SK-N-SH (cell line): ENCODE measurements at regions not wholly inside any gene's neighbourhood (a gene's known extent, or its start where the extent isn't known, plus 50 kb on each side); places are given as distances from the start of the nearest gene placed in this dataset.

Experiments
- CTCF ChIA-PET: fragments of 300-600, 350-600 bp; formaldehyde crosslinking; extraction: SDS; loops from one replicate; lab custom pipeline; 2021; lab: Yijun Ruan, JAX
- POLR2A ChIA-PET: fragments of 350-600 bp; sonication (Branson Sonifier 250); formaldehyde crosslinking; extraction: SDS; loops from one replicate; lab custom pipeline; 2020; ENCODE audit warnings: antibody characterized with exemption, inconsistent platforms; lab: Yijun Ruan, JAX
- DNase-seq: peaks from one replicate; pipeline ENCODE4 v3.0.0; 2012
- H2AFZ ChIP-seq: fragments of 200-600 bp; sonication (generic); 2 replicates; pipeline ENCODE4 v1.8.1; 2016; ENCODE audit warnings: antibody characterized with exemption, mild to moderate bottlenecking, low read depth
- H3F3A ChIP-seq: fragments of 200-600 bp; sonication (generic); replicated peaks from 2 replicates; pipeline ENCODE3; 2016; ENCODE audit warnings: antibody characterized with exemption, mild to moderate bottlenecking; ENCODE audit not compliant: insufficient read depth
- H3K27ac ChIP-seq, 2 experiments: fragments of 200-500 bp in 1 of 2; fragments of 200-600 bp in 1 of 2; sonication (Bioruptor generic) in 1 of 2; sonication (generic), shearing (Covaris generic) in 1 of 2; 2 replicates each; pipeline versions ENCODE4 v1.5.1 to v1.6.1; 2014 to 2016; ENCODE audit warnings: low read depth in 2 of 2, inconsistent platforms in 1 of 2, low read length in 1 of 2, mild to moderate bottlenecking in 1 of 2, mixed read lengths in 1 of 2
- H3K27me3 ChIP-seq: fragments of 200-600 bp; sonication (generic), shearing (Covaris generic); 2 replicates; pipeline ENCODE4 v1.6.1; 2016; ENCODE audit warnings: mixed run types; ENCODE audit not compliant: insufficient read depth
- H3K36me3 ChIP-seq, 2 experiments: fragments of 200-500 bp in 1 of 2; fragments of 200-600 bp in 1 of 2; sonication (Bioruptor generic) in 1 of 2; sonication (generic) in 1 of 2; replicated peaks in 1 of 2; 2 replicates each; pipeline versions ENCODE3 to v1.5.1; 2014 to 2016; ENCODE audit warnings: low read length in 1 of 2, mild to moderate bottlenecking in 1 of 2; ENCODE audit not compliant: insufficient read depth in 2 of 2, control insufficient read depth in 1 of 2
- H3K4me1 ChIP-seq, 2 experiments: fragments of 200-500 bp in 1 of 2; fragments of 200-600 bp in 1 of 2; sonication (Bioruptor generic) in 1 of 2; sonication (generic), shearing (Covaris generic) in 1 of 2; 2 replicates each; pipeline versions ENCODE4 v1.5.1 to v1.6.1; 2014 to 2016; ENCODE audit warnings: low read depth in 1 of 2, low read length in 1 of 2, mixed run types in 1 of 2; ENCODE audit not compliant: insufficient read depth in 2 of 2, control insufficient read depth in 1 of 2
- H3K4me2 ChIP-seq: fragments of 200-600 bp; sonication (generic), shearing (Covaris generic); 2 replicates; pipeline ENCODE4 v1.6.1; 2017; ENCODE audit warnings: mixed run types
- H3K4me3 ChIP-seq, 2 experiments: fragments of 200-500 bp in 1 of 2; fragments of 200-600 bp in 1 of 2; sonication (Bioruptor generic) in 1 of 2; sonication (generic), shearing (Covaris generic) in 1 of 2; 2 replicates each; pipeline versions ENCODE4 v1.5.1 to v1.8.1; 2014 to 2016; ENCODE audit warnings: low read depth in 2 of 2, inconsistent platforms in 1 of 2, low read length in 1 of 2, mild to moderate bottlenecking in 1 of 2, mixed read lengths in 1 of 2, moderate library complexity in 1 of 2
- H3K79me2 ChIP-seq: fragments of 200-600 bp; sonication (generic); 2 replicates; pipeline ENCODE4 v1.8.1; 2017; ENCODE audit warnings: mild to moderate bottlenecking; ENCODE audit not compliant: insufficient read depth
- H3K9ac ChIP-seq: fragments of 200-600 bp; sonication (generic); 2 replicates; pipeline ENCODE4 v1.6.1; 2017; ENCODE audit warnings: mixed run types
- H3K9me2 ChIP-seq: fragments of 200-600 bp; sonication (generic); 2 replicates; pipeline ENCODE4 v1.6.1; 2017; ENCODE audit warnings: mixed run types
- H3K9me3 ChIP-seq: fragments of 200-600 bp; sonication (generic); 2 replicates; pipeline ENCODE4 v1.6.1; 2017; ENCODE audit warnings: mixed run types, mild to moderate bottlenecking, moderate library complexity
- H4K20me1 ChIP-seq: fragments of 200-600 bp; sonication (generic); 2 replicates; pipeline ENCODE4 v1.6.1; 2017; ENCODE audit warnings: mild to moderate bottlenecking, mixed run types; ENCODE audit not compliant: insufficient read depth
- ELF1 ChIP-seq: IDR thresholded peaks from 2 replicates; pipeline ENCODE4 v1.4.0; 2012
- EP300 ChIP-seq, 2 experiments: IDR thresholded peaks; 2 replicates each; pipeline versions ENCODE4 v1.4.0 to v1.6.1; 2012; ENCODE audit warnings: borderline replicate concordance in 1 of 2, low read depth in 1 of 2, low read length in 1 of 2
- GABPA ChIP-seq: IDR thresholded peaks from 2 replicates; pipeline ENCODE4 v1.4.0; 2012; ENCODE audit warnings: low read depth, mild to moderate bottlenecking
- GATA2 ChIP-seq: sonication (generic); formaldehyde crosslinking; IDR thresholded peaks from 2 replicates; pipeline ENCODE4 v1.5.0; 2020; ENCODE audit warnings: mild to moderate bottlenecking, missing genetic modification reagents
- MEF2A ChIP-seq: IDR thresholded peaks from 2 replicates; pipeline ENCODE4 v1.4.0; 2012; ENCODE audit warnings: low read depth, borderline replicate concordance
- NFIC ChIP-seq: IDR thresholded peaks from 2 replicates; pipeline ENCODE4 v1.4.0; 2012; ENCODE audit warnings: borderline replicate concordance
- NRF1 ChIP-seq: IDR thresholded peaks from 2 replicates; pipeline ENCODE4 v1.6.1; 2012; ENCODE audit warnings: low read depth, mild to moderate bottlenecking, low read length
- RAD21 ChIP-seq: IDR thresholded peaks from 2 replicates; pipeline ENCODE4 v1.6.1; 2012; ENCODE audit warnings: mild to moderate bottlenecking, low read length
- RCOR1 ChIP-seq: fragments of 150-350 bp; IDR thresholded peaks from 2 replicates; pipeline ENCODE4 v1.6.1; 2017; ENCODE audit warnings: antibody characterized with exemption, low read length
- RFX5 ChIP-seq: IDR thresholded peaks from 2 replicates; pipeline ENCODE4 v1.6.1; 2012; ENCODE audit warnings: mild to moderate bottlenecking, improper control_type of control experiment, low read length
- SIN3A ChIP-seq: IDR thresholded peaks from 2 replicates; pipeline ENCODE4 v1.6.1; 2012; ENCODE audit warnings: low read depth, mild to moderate bottlenecking, low read length, moderate library complexity, borderline replicate concordance
- TCF12 ChIP-seq: IDR thresholded peaks from 2 replicates; pipeline ENCODE4 v1.4.0; 2012
- TEAD4 ChIP-seq: IDR thresholded peaks from 2 replicates; pipeline ENCODE4 v1.4.0; 2012; ENCODE audit warnings: mild to moderate bottlenecking, borderline replicate concordance; ENCODE audit not compliant: insufficient read depth
- YY1 ChIP-seq: IDR thresholded peaks from 2 replicates; pipeline ENCODE4 v1.4.0; 2012; ENCODE audit warnings: low read depth, mild to moderate bottlenecking
- WGBS: methylation state at CpG from one replicate; pipeline ENCODE4 v1.1.6; 2017; ENCODE audit warnings: low lambda C conversion rate; 5-methylcytosine and 5-hydroxymethylcytosine counted together
- TF ChIP-seq, protein P1 (sequence below): IDR thresholded peaks from 2 replicates; pipeline ENCODE4 v1.6.1; 2012; ENCODE audit warnings: mild to moderate bottlenecking, low read depth, low read length, moderate library complexity
- TF ChIP-seq, protein P2 (sequence below): IDR thresholded peaks from 2 replicates; pipeline ENCODE4; 2012
- TF ChIP-seq, protein P3 (sequence below): fragments of 150-350 bp; IDR thresholded peaks from 2 replicates; pipeline ENCODE4 v1.6.1; 2017; ENCODE audit warnings: antibody characterized with exemption, low read length, low read depth, borderline replicate concordance
- TF ChIP-seq, protein P4 (sequence below): fragments of 150-350 bp; IDR thresholded peaks from 2 replicates; pipeline ENCODE4 v1.6.1; 2016; ENCODE audit warnings: mild to moderate bottlenecking, low read depth, low read length
- TF ChIP-seq, protein P5 (sequence below): IDR thresholded peaks from 2 replicates; pipeline ENCODE4 v1.4.0; 2012; ENCODE audit warnings: low read depth

DNA sequence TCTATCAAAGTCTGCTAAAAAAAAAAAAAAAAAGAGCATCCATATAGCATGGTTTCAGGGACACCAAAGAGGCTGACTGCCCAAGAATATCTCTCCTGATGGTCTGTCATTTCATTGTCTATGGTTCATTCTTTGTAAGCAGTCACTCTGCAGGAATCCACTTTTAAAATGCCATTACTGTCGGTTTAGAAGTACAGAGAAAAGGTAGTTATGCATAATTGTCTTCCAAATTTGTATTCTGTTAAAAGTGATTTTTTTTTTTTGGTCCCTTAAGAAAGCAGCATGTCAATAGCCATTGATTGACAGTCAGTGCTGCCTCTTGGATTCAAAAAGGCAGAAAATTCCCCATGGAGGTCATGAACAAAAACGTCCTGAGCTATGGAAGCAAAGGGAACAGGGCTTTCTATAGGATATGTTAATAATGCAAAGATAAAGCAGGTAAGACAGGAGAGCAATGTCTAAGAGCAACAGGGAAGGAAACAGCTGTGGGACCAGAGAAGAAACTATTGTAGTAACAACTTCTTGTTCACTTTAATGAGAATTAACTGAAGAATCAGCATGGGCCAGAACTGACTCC is 245.8 kb downstream of the TMX3 start:
- Histone ChIP-seq H3K9ac (no peak overlapping the region), H3K4me1 (peaks cover 0 to 4% of the 10 kb centered on the region in 2 experiments; a peak in 2 of 4 replicates), H3K27ac (no peak overlapping the region), H3K36me3 (no peaks in the 10 kb centered on the region), H3K9me3 (no peaks in the 10 kb centered on the region), H4K20me1 (no peaks in the 10 kb centered on the region), H3K27me3 (no peaks in the 10 kb centered on the region), H3K4me3 (no peak overlapping the region), H3K79me2 (no peaks in the 10 kb centered on the region), H3F3A (no peaks in the 10 kb centered on the region), H3K4me2 (no peak overlapping the region), H2AFZ (no peak overlapping the region), H3K9me2 (no peaks in the 10 kb centered on the region)
- ChIA-PET CTCF (no interaction called here), POLR2A (no interaction called here)
- WGBS = 40% methylated on average over 2 of the region's 2 CpGs
- DNase-seq = no peak
- TF ChIP-seq, protein P1, sequence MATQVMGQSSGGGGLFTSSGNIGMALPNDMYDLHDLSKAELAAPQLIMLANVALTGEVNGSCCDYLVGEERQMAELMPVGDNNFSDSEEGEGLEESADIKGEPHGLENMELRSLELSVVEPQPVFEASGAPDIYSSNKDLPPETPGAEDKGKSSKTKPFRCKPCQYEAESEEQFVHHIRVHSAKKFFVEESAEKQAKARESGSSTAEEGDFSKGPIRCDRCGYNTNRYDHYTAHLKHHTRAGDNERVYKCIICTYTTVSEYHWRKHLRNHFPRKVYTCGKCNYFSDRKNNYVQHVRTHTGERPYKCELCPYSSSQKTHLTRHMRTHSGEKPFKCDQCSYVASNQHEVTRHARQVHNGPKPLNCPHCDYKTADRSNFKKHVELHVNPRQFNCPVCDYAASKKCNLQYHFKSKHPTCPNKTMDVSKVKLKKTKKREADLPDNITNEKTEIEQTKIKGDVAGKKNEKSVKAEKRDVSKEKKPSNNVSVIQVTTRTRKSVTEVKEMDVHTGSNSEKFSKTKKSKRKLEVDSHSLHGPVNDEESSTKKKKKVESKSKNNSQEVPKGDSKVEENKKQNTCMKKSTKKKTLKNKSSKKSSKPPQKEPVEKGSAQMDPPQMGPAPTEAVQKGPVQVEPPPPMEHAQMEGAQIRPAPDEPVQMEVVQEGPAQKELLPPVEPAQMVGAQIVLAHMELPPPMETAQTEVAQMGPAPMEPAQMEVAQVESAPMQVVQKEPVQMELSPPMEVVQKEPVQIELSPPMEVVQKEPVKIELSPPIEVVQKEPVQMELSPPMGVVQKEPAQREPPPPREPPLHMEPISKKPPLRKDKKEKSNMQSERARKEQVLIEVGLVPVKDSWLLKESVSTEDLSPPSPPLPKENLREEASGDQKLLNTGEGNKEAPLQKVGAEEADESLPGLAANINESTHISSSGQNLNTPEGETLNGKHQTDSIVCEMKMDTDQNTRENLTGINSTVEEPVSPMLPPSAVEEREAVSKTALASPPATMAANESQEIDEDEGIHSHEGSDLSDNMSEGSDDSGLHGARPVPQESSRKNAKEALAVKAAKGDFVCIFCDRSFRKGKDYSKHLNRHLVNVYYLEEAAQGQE = no peak
- TF ChIP-seq, protein P2, sequence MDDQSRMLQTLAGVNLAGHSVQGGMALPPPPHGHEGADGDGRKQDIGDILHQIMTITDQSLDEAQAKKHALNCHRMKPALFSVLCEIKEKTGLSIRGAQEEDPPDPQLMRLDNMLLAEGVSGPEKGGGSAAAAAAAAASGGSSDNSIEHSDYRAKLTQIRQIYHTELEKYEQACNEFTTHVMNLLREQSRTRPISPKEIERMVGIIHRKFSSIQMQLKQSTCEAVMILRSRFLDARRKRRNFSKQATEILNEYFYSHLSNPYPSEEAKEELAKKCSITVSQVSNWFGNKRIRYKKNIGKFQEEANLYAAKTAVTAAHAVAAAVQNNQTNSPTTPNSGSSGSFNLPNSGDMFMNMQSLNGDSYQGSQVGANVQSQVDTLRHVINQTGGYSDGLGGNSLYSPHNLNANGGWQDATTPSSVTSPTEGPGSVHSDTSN = no peak
- TF ChIP-seq TCF12 (no peak), NRF1 (no peak), GABPA (no peak), RAD21 (no peak), TEAD4 (no peak), YY1 (no peak), SIN3A (no peak), EP300 (IDR thresholded peaks at IDR 0.05; ENCODE audit: borderline replicate concordance in 1 of 2, low read depth in 1 of 2, low read length in 1 of 2) (no peak), RFX5 (no peak), GATA2 (CRISPR knock-in tag) (no peak), ELF1 (no peak), MEF2A (no peak), NFIC (no peak), RCOR1 (no peak)
- TF ChIP-seq, protein P3, sequence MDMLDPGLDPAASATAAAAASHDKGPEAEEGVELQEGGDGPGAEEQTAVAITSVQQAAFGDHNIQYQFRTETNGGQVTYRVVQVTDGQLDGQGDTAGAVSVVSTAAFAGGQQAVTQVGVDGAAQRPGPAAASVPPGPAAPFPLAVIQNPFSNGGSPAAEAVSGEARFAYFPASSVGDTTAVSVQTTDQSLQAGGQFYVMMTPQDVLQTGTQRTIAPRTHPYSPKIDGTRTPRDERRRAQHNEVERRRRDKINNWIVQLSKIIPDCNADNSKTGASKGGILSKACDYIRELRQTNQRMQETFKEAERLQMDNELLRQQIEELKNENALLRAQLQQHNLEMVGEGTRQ = no peak
- TF ChIP-seq, protein P4, sequence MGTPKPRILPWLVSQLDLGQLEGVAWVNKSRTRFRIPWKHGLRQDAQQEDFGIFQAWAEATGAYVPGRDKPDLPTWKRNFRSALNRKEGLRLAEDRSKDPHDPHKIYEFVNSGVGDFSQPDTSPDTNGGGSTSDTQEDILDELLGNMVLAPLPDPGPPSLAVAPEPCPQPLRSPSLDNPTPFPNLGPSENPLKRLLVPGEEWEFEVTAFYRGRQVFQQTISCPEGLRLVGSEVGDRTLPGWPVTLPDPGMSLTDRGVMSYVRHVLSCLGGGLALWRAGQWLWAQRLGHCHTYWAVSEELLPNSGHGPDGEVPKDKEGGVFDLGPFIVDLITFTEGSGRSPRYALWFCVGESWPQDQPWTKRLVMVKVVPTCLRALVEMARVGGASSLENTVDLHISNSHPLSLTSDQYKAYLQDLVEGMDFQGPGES = no peak
- TF ChIP-seq, protein P5, sequence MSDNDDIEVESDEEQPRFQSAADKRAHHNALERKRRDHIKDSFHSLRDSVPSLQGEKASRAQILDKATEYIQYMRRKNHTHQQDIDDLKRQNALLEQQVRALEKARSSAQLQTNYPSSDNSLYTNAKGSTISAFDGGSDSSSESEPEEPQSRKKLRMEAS = no peak
